Superior temporal gyrus (tissue), 1 donor: ENCODE measurements at regions not wholly inside any gene's neighbourhood (a gene's known extent, or its start where the extent isn't known, plus 50 kb on each side); places are given as distances from the start of the nearest gene placed in this dataset.
"Not testable (repeated sequence)": the region's sequence is repeated elsewhere in the genome, so short reads cannot be mapped to it uniquely, and the experiment has no call there.

Experiments used
- DNase-seq: peaks from one replicate; pipeline ENCODE4 v3.0.0-alpha.2; 2016; ENCODE audit errors: extremely low spot score

- no peak for DNase-seq
Observed at GRCh38 chr10:108014902-108015177, 850.3 kb upstream of the SORCS1 start.

- DNase-seq: no peak
Observed at GRCh38 chr10:108014145-108014901, 849.8 kb upstream of the SORCS1 start.

GRCh38 chr10:108005627-108006026 is 841.1 kb upstream of the SORCS1 start:
- DNase-seq: no peak

GRCh38 chr10:108003576-108003975 is 839.1 kb upstream of the SORCS1 start:
- no peak for DNase-seq

- DNase-seq: no peak
Observed at GRCh38 chr10:108003061-108003460, 838.6 kb upstream of the SORCS1 start.

GRCh38 chr10:108000365-108000764 is 835.9 kb upstream of the SORCS1 start:
- no peak for DNase-seq

- DNase-seq: no peak
Observed at GRCh38 chr10:107994621-107995270, 830.2 kb upstream of the SORCS1 start.

- DNase-seq: no peak
Observed at GRCh38 chr10:107986571-107986970, 822.1 kb upstream of the SORCS1 start.

GRCh38 chr10:107984581-107984980 is 820.1 kb upstream of the SORCS1 start:
- DNase-seq: no peak

GRCh38 chr10:107984149-107984548 is 819.6 kb upstream of the SORCS1 start:
- DNase-seq: no peak

GRCh38 chr10:107978455-107978854 is 813.9 kb upstream of the SORCS1 start:
- DNase-seq: no peak

- DNase-seq: no peak
Observed at GRCh38 chr10:107971973-107972372, 807.5 kb upstream of the SORCS1 start.

- no peak for DNase-seq
Observed at GRCh38 chr10:107971411-107971810, 806.9 kb upstream of the SORCS1 start.

GRCh38 chr10:107970512-107970911 is 806.0 kb upstream of the SORCS1 start:
- DNase-seq: no peak

- DNase-seq: no peak
Observed at GRCh38 chr10:107969936-107970335, 805.4 kb upstream of the SORCS1 start.

- no peak for DNase-seq
Observed at GRCh38 chr10:107966826-107967225, 802.3 kb upstream of the SORCS1 start.

- no peak for DNase-seq
Observed at GRCh38 chr10:107952649-107953556, 788.4 kb upstream of the SORCS1 start.

- DNase-seq: not testable (repeated sequence)
Observed at GRCh38 chr10:107950411-107951062, 786.0 kb upstream of the SORCS1 start.

GRCh38 chr10:107942826-107943225 is 778.3 kb upstream of the SORCS1 start:
- DNase-seq: no peak

GRCh38 chr10:107933076-107933475 is 768.6 kb upstream of the SORCS1 start:
- DNase-seq: no peak

GRCh38 chr10:107931808-107932207 is 767.3 kb upstream of the SORCS1 start:
- no peak for DNase-seq

- DNase-seq: no peak
Observed at GRCh38 chr10:107930037-107930436, 765.5 kb upstream of the SORCS1 start.
